ENCODE measurements at regions not wholly inside any gene's neighbourhood (a gene's known extent, or its start where the extent isn't known, plus 50 kb on each side); places are given as distances from the start of the nearest gene placed in this dataset.

GRCh38 chr2:119059940-119060339 is 98.6 kb downstream of the C1QL2 start:
- TF ChIP-seq ELF4 (IDR thresholded peaks at IDR 0.05): no peak
- TF ChIP-seq SP1 (IDR thresholded peaks at IDR 0.05): no peak

Data from HEK293T (cell line).